ENCODE measurements at regions not wholly inside any gene's neighbourhood (a gene's known extent, or its start where the extent isn't known, plus 50 kb on each side); places are given as distances from the start of the nearest gene placed in this dataset.

- DNase-seq (ENCODE audit: extremely low spot score, unreplicated experiment): no peak
- no peak for TF ChIP-seq CTCF (conservative IDR thresholded peaks at IDR 0.05)
- Mint-ChIP-seq H3K27ac (peak overlapping the region; percentile 1), H3K9me3 (no peaks in the 10 kb centered on the region), H3K27me3 (no peaks in the 10 kb centered on the region), H3K4me3 (no peak overlapping the region), H3K36me3 (no peaks in the 10 kb centered on the region), H3K4me1 (ENCODE audit: unreplicated experiment) (peaks cover 10% of the 10 kb centered on the region)
These were observed 960.9 kb upstream of the FAT3 start for GRCh38 chr11:91263496-91264365.

- Mint-ChIP-seq H3K27ac (no peak overlapping the region), H3K4me3 (no peak overlapping the region), H3K9me3 (no peaks in the 10 kb centered on the region), H3K36me3 (no peaks in the 10 kb centered on the region), H3K27me3 (no peaks in the 10 kb centered on the region), H3K4me1 (ENCODE audit: unreplicated experiment) (peaks cover 10% of the 10 kb centered on the region)
- peak; percentile 48 for TF ChIP-seq CTCF (conservative IDR thresholded peaks at IDR 0.05)
- DNase-seq (ENCODE audit: extremely low spot score, unreplicated experiment): no peak
These were observed 963.1 kb upstream of the FAT3 start for GRCh38 chr11:91261513-91261912.

- Mint-ChIP-seq H3K4me1 (ENCODE audit: unreplicated experiment) (peaks cover 6% of the 10 kb centered on the region), H3K36me3 (no peaks in the 10 kb centered on the region), H3K27me3 (no peaks in the 10 kb centered on the region), H3K4me3 (no peak overlapping the region), H3K9me3 (no peaks in the 10 kb centered on the region), H3K27ac (no peak overlapping the region)
- TF ChIP-seq CTCF (conservative IDR thresholded peaks at IDR 0.05): no peak
- DNase-seq (ENCODE audit: extremely low spot score, unreplicated experiment): no peak
These were observed 965.7 kb upstream of the FAT3 start for GRCh38 chr11:91258876-91259275.

GRCh38 chr11:91257667-91258066, 967.0 kb upstream of the FAT3 start:
- Mint-ChIP-seq H3K27me3 (no peaks in the 10 kb centered on the region), H3K36me3 (no peaks in the 10 kb centered on the region), H3K27ac (no peak overlapping the region), H3K4me3 (no peak overlapping the region), H3K9me3 (peaks cover under 1% of the 10 kb centered on the region), H3K4me1 (ENCODE audit: unreplicated experiment) (no peaks in the 10 kb centered on the region)
- TF ChIP-seq CTCF (conservative IDR thresholded peaks at IDR 0.05): no peak
- no peak for DNase-seq (ENCODE audit: extremely low spot score, unreplicated experiment)

GRCh38 chr11:91248199-91248807, 976.3 kb upstream of the FAT3 start:
- Mint-ChIP-seq H3K36me3 (no peaks in the 10 kb centered on the region), H3K4me3 (no peak overlapping the region), H3K27me3 (no peaks in the 10 kb centered on the region), H3K27ac (no peak overlapping the region), H3K9me3 (peaks cover 8% of the 10 kb centered on the region), H3K4me1 (ENCODE audit: unreplicated experiment) (no peaks in the 10 kb centered on the region)
- DNase-seq (ENCODE audit: extremely low spot score, unreplicated experiment): no peak
- TF ChIP-seq CTCF (conservative IDR thresholded peaks at IDR 0.05): peak; percentile 87

Data from type B pancreatic cell (in vitro differentiated cells).